GM20000 (cell line): ENCODE measurements at regions not wholly inside any gene's neighbourhood (a gene's known extent, or its start where the extent isn't known, plus 50 kb on each side); places are given as distances from the start of the nearest gene placed in this dataset.
"Not testable (repeated sequence)": the region's sequence is repeated elsewhere in the genome, so short reads cannot be mapped to it uniquely, and the experiment has no call there.

Experiments used
- DNase-seq: peaks from one replicate; pipeline ENCODE4 v3.0.0; 2012; ENCODE audit warnings: low spot score
- TF ChIP-seq, protein P1 (sequence below): IDR thresholded peaks from 2 replicates; pipeline ENCODE4 v1.5.1; 2012; ENCODE audit warnings: mild to moderate bottlenecking, control low read depth; ENCODE audit errors: extremely low read depth, missing control alignments

DNA sequence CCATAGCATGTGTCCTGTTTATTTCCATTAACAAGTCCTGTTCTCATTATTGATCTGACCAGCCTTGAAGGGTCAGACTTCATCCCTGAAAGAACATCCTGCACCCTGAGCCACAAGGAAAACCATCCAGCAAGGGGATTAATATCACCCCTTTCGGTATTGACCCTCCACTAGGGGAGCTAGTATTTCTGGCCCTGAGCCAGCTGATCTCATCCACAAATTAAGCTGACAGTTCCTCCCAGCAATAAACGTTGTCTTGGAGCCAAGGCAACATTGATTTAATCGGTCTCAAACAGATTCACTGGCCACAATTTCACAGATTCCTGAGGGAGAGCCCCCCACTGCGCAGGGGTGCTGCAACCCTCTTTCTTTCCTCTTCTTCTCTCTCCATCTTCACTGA lies 353.1 kb upstream of the FANCL start:
- TF ChIP-seq, protein P1, sequence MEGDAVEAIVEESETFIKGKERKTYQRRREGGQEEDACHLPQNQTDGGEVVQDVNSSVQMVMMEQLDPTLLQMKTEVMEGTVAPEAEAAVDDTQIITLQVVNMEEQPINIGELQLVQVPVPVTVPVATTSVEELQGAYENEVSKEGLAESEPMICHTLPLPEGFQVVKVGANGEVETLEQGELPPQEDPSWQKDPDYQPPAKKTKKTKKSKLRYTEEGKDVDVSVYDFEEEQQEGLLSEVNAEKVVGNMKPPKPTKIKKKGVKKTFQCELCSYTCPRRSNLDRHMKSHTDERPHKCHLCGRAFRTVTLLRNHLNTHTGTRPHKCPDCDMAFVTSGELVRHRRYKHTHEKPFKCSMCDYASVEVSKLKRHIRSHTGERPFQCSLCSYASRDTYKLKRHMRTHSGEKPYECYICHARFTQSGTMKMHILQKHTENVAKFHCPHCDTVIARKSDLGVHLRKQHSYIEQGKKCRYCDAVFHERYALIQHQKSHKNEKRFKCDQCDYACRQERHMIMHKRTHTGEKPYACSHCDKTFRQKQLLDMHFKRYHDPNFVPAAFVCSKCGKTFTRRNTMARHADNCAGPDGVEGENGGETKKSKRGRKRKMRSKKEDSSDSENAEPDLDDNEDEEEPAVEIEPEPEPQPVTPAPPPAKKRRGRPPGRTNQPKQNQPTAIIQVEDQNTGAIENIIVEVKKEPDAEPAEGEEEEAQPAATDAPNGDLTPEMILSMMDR: no peak
- DNase-seq: no peak

DNA sequence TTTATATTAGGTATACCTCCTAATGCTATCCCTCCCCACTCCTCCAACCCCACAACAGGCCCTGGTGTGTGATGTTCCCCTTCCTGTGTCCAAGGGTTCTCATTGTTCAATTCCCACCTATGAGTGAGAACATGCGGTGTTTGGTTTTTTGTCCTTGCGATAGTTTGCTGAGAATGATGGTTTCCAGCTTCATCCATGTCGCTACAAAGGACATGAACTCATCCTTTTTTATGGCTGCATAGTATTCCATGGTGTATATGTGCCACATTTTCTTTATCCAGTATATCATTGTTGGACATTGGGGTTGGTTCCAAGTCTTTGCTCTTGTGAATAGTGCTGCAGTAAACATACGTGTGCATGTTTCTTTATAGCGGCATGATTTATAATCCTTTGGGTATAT lies 345.1 kb upstream of the FANCL start:
- DNase-seq: not testable (repeated sequence)

DNA sequence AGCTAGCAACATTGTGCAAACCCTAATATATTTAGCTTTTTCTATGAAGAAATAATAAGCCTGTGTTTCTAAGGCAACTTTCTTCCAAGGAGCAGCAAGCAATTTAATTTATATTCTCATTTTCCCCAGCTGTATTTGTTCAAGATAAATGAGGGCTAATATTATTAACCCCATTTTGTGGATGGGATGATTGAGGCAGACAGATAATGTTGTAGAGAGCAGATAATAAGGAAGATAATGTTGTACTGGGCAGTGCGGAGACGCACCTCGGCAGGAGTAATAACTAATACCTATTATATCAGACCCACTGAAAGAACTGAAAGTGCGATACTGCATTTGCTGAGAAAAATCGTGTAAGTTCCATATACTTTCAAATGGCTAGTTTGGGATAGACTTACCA lies 344.1 kb upstream of the FANCL start:
- TF ChIP-seq, protein P1: no peak
- DNase-seq: no peak

DNA sequence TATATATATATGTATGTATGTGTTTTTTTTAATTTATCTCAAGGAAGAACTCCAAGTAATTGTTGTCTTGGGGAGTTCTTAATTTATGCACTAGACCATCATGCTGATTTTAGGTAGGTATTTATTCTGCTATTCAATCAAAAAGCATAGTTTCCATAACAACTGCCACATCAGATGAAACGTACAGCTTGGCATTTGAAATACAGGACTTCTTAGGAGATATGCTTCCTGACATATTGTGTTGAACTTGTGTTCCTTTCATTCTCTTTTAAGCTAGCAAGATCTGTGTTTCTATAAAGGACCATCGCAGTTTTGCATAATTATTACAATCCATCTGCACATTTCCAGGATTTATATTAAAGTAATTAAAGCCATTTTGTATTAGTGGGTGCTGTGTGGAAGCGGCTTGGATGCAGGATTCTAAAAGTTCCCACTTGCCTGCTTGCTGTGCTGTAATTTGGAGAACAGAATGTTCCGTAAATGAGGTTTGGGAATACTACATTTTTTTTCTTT lies 343.5 kb upstream of the FANCL start:
- DNase-seq: no peak
- TF ChIP-seq, protein P1: no peak

DNA sequence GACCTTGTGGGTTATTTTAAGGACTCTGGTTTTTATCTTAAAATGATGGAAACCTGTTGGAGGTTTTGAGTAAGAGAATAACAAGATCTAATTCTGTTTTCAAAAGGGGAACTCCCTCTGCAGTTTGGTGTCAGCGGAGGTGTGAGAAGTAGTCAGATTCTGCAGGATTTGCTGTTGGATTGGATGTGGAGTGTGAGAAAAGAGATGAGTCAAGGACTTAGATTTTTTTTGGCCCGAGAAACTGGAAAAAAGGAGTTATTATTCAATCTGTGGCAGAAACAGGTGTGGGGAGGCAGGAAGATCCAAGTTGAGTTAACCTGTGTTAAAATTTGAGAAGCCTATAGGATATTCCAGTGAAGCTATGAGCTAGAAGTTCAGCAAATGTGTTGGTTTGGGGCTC lies 337.2 kb upstream of the FANCL start:
- DNase-seq: no peak
- TF ChIP-seq, protein P1: no peak

DNA sequence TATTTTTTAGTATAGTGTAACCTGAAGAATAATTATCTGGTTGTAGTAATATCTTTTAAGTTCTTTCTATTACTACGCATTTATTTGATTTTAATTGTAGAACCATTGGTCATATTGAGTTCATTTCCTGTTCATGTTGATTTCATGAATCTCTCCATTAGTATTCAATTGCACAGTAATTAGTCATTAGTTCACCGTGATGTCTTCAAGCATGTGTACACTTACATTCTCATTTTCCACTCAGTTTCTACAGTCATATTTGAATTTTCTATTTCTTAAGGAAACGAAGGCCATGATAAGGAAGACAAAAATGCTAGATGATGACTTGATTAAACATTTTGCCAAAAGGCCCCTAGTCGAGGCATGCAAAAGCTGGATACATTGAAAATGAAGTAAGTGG lies 333.7 kb upstream of the FANCL start:
- no peak for DNase-seq
- TF ChIP-seq, protein P1: no peak

DNA sequence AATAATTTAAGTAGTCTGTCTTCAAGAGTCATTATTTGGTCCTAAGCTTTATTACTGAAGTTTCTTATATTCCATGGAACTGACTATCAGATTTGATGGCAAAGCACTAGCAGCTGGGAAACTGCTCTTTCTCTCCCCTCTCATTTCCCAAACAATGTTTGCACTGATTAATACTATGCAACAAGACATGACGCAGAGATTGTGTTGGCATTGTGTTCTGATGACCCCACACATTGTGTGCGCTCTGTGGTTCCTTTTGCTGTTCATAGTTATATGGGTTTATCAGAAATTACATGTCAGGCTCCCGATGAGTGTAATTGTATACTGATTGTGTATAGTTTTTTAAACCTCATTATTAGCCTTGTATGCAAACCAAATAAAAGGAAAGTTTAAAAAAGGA lies 331.6 kb upstream of the FANCL start:
- TF ChIP-seq, protein P1: no peak
- no peak for DNase-seq

DNA sequence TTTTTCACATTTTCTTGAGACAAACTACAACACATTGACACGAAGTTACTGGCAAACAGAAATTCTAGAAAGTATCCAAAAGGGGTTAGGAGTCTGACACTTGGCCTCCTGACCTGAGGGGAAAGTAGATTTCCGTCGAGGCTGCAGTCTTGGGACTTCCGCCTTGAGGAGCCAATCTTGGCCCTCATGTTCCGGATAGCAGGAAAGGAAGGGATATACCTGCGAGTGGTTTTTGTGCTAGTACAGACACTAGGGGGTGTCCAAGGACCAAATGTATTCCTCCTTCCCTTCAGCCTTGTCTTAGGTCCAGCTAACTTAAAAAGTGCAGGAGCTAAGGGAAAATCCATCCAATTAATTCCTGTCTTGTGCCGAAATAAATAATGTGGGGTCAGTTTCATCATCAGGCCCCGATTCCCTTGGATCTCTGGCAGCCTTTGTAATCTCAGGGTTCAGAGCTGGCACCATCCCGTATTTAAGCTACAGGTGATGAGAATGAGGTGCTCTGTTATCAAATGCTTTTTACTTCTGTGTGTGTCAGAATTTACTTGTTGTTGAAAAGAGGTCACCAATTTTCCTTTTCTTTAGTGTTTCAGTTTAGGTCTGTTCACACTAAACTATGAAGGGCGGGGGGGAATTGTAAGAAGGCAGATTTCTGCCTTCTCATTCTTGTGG lies 330.2 kb upstream of the FANCL start:
- TF ChIP-seq, protein P1: peak; percentile 56
- DNase-seq: peak; percentile 38
